ENCODE measurements at regions not wholly inside any gene's neighbourhood (a gene's known extent, or its start where the extent isn't known, plus 50 kb on each side); places are given as distances from the start of the nearest gene placed in this dataset.

- H3K27me3 ChIP-seq (ENCODE audit: control insufficient read depth, insufficient read depth, low read length), result no peaks in the 10 kb centered on the region
- H3K27ac ChIP-seq (ENCODE audit: low read length), result no peak overlapping the region
- 60% methylated on average over 1 of the region's 5 CpGs for WGBS (ENCODE audit: insufficient coverage)
- H3K9me3 ChIP-seq (replicated peaks; ENCODE audit: control insufficient read depth, low read depth, low read length), result no peaks in the 10 kb centered on the region
- H3K36me3 ChIP-seq (ENCODE audit: control insufficient read depth, insufficient read depth, low read length), result no peaks in the 10 kb centered on the region
- no peak for DNase-seq
- H3K4me1 ChIP-seq (ENCODE audit: control insufficient read depth, insufficient read depth, low read length), result no peaks in the 10 kb centered on the region
- H3K4me3 ChIP-seq (ENCODE audit: low read length), result no peak overlapping the region
Measured at GRCh38 chr9:115923903-115924668, 229.5 kb upstream of the PAPPA start.

DNA sequence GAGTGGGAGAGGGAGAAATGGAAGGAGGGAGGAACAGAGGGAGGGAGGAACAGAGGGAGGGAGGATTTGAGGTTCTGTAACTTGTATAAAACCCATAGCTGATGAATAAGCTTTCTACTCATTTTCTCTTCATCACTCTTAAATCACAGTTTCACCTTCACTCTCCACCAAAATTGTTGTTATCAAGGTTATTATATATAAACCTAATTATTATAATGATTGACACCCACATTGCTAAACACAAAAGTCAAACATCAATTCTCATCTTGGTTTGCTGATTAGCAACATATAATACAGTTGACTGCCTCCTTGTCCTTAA is 229.0 kb upstream of the PAPPA start:
- Histone ChIP-seq H3K9me3 (replicated peaks; ENCODE audit: control insufficient read depth, low read depth, low read length) (no peaks in the 10 kb centered on the region), H3K4me3 (ENCODE audit: low read length) (no peak overlapping the region), H3K27me3 (ENCODE audit: control insufficient read depth, insufficient read depth, low read length) (no peaks in the 10 kb centered on the region), H3K36me3 (ENCODE audit: control insufficient read depth, insufficient read depth, low read length) (no peaks in the 10 kb centered on the region), H3K27ac (ENCODE audit: low read length) (no peak overlapping the region), H3K4me1 (ENCODE audit: control insufficient read depth, insufficient read depth, low read length) (no peaks in the 10 kb centered on the region)
- DNase-seq, result no peak

DNA sequence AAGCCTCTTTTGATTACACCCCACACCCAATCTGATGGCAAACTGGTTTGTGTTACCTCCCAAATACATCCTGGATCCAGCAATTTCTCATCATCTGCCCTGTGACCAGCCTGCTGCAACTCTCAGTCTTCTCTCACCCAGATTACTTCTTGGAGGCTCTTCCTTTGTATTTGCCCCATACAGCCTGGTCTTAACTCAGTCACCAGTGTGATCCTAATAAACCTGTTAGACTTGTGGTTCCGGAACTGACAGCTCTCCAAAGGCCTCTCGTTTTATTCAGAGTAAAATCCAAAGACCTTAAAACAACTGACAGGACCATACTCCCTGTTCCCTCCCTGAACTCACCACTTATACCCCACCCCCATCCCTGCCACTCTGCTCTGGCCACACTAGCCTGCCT is 228.2 kb upstream of the PAPPA start:
- no peaks in the 10 kb centered on the region for H3K4me1 ChIP-seq (ENCODE audit: control insufficient read depth, insufficient read depth, low read length)
- 89% methylated on average over 2 of the region's 2 CpGs for WGBS (ENCODE audit: insufficient coverage)
- no peaks in the 10 kb centered on the region for H3K27me3 ChIP-seq (ENCODE audit: control insufficient read depth, insufficient read depth, low read length)
- DNase-seq, result no peak
- H3K4me3 ChIP-seq (ENCODE audit: low read length), result no peak overlapping the region
- no peaks in the 10 kb centered on the region for H3K36me3 ChIP-seq (ENCODE audit: control insufficient read depth, insufficient read depth, low read length)
- no peak overlapping the region for H3K27ac ChIP-seq (ENCODE audit: low read length)
- no peaks in the 10 kb centered on the region for H3K9me3 ChIP-seq (replicated peaks; ENCODE audit: control insufficient read depth, low read depth, low read length)

DNA sequence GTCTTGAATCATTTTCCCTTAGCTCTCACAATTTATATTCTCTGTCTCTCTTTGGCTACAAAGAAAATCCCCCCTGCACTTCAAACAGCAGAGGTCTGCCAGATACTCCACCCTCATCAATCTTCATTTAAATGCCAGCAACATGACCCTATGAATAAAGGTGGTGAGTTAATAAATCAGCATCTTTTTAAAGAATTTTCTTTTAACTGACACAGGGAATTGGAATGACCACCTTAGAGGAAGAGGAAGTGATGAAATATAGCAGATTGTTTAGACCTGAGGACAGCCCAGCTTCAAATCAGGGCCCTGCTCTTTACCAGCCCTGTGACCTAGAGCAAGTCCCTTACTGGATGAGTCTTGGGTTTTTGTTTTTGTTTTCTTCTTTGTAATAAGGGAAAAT is 223.1 kb upstream of the PAPPA start:
- Histone ChIP-seq H3K9me3 (replicated peaks; ENCODE audit: control insufficient read depth, low read depth, low read length) (no peaks in the 10 kb centered on the region), H3K27ac (ENCODE audit: low read length) (no peak overlapping the region), H3K4me3 (ENCODE audit: low read length) (no peak overlapping the region), H3K4me1 (ENCODE audit: control insufficient read depth, insufficient read depth, low read length) (no peaks in the 10 kb centered on the region), H3K27me3 (ENCODE audit: control insufficient read depth, insufficient read depth, low read length) (no peaks in the 10 kb centered on the region), H3K36me3 (ENCODE audit: control insufficient read depth, insufficient read depth, low read length) (no peaks in the 10 kb centered on the region)
- no peak for DNase-seq

- H3K27me3 ChIP-seq (ENCODE audit: control insufficient read depth, insufficient read depth, low read length), result no peaks in the 10 kb centered on the region
- DNase-seq, result no peak
- H3K4me3 ChIP-seq (ENCODE audit: low read length), result no peak overlapping the region
- no peak overlapping the region for H3K27ac ChIP-seq (ENCODE audit: low read length)
- no peaks in the 10 kb centered on the region for H3K9me3 ChIP-seq (replicated peaks; ENCODE audit: control insufficient read depth, low read depth, low read length)
- 43% methylated on average over 1 of the region's 1 CpG for WGBS (ENCODE audit: insufficient coverage)
- no peaks in the 10 kb centered on the region for H3K4me1 ChIP-seq (ENCODE audit: control insufficient read depth, insufficient read depth, low read length)
- H3K36me3 ChIP-seq (ENCODE audit: control insufficient read depth, insufficient read depth, low read length), result no peaks in the 10 kb centered on the region
Measured at GRCh38 chr9:115938479-115938878, 215.1 kb upstream of the PAPPA start.

DNA sequence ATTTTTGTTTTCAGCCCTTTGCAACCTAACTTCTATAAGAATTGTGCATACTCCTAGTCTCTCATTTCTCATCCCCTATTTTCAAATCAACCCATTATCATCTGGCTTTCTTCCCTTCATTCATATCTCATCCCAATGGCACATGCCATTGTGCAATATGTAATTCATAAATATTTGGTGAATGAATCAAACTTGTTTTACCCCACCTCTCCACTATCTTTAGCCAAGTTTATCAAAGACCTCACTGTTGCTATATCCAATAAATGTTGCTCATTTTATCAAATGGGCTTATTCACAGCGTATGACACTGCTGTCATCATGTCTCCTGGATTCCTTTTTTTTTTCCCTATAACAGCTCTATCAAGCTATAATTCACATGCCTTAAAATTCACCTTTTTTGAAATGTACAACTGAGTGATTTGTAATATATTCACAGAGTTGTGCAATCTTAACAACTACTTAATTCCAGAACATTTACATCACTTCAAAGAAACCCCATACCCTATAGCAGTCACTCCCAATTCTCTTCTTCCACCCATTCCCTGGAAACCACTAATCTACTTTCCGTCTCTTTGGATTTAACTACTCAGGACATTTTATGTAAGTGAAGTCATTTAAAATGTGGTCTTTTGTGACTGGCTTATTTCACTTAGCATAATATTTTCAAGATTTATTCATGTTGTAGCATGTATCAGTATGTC is 214.4 kb upstream of the PAPPA start:
- Histone ChIP-seq H3K4me1 (ENCODE audit: control insufficient read depth, insufficient read depth, low read length) (peaks cover 2% of the 10 kb centered on the region), H3K36me3 (ENCODE audit: control insufficient read depth, insufficient read depth, low read length) (no peaks in the 10 kb centered on the region), H3K9me3 (replicated peaks; ENCODE audit: control insufficient read depth, low read depth, low read length) (no peaks in the 10 kb centered on the region), H3K27me3 (ENCODE audit: control insufficient read depth, insufficient read depth, low read length) (no peaks in the 10 kb centered on the region), H3K4me3 (ENCODE audit: low read length) (no peak overlapping the region), H3K27ac (ENCODE audit: low read length) (no peak overlapping the region)
- WGBS (ENCODE audit: insufficient coverage), result 80% methylated on average over 1 of the region's 2 CpGs
- no peak for DNase-seq

DNA sequence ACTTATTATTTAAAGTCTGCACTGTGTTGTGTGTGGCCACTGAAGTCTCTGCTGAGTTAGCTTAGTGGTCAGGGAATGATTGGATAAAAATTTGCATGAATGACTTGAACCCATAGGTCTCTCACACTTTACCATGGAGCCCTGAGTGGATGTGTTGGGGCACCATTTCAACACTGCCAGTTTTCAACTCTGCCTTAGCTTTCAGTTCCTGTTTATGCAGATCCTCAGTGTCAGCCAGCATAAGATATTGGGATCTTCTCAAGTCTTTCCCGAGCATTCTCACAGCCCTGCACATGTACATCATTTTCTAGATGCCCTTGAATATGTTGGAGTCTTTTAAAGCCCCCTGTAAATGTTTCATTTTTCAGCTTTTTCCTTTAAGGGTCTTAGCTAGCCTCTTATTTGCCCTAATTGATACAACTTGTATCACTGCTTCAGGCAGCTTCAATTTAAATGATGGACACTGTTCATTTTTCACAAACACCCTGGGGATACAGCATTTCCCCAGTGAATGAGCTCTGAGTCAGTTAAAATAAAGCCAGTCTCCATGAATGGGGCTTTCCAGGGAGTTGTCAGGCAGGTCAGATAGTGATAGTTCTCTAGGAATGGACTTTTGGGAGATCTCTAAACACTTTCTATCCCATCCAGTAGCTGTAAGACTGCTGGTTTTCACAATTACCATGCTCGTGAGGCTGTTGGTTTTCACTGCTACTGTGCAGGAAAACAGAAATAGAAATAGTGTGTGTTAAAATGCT is 211.9 kb upstream of the PAPPA start:
- Histone ChIP-seq H3K27me3 (ENCODE audit: control insufficient read depth, insufficient read depth, low read length) (no peaks in the 10 kb centered on the region), H3K9me3 (replicated peaks; ENCODE audit: control insufficient read depth, low read depth, low read length) (no peaks in the 10 kb centered on the region), H3K27ac (ENCODE audit: low read length) (no peak overlapping the region), H3K36me3 (ENCODE audit: control insufficient read depth, insufficient read depth, low read length) (no peaks in the 10 kb centered on the region), H3K4me1 (ENCODE audit: control insufficient read depth, insufficient read depth, low read length) (peaks cover 10% of the 10 kb centered on the region), H3K4me3 (ENCODE audit: low read length) (no peak overlapping the region)
- DNase-seq, result no peak
- no CpG with 5 or more reads among the region's 2 CpGs for WGBS (ENCODE audit: insufficient coverage)

- Histone ChIP-seq H3K36me3 (ENCODE audit: control insufficient read depth, insufficient read depth, low read length) (no peaks in the 10 kb centered on the region), H3K27me3 (ENCODE audit: control insufficient read depth, insufficient read depth, low read length) (no peaks in the 10 kb centered on the region), H3K9me3 (replicated peaks; ENCODE audit: control insufficient read depth, low read depth, low read length) (no peaks in the 10 kb centered on the region), H3K4me3 (ENCODE audit: low read length) (no peak overlapping the region), H3K27ac (ENCODE audit: low read length) (no peak overlapping the region), H3K4me1 (ENCODE audit: control insufficient read depth, insufficient read depth, low read length) (peaks cover 10% of the 10 kb centered on the region)
- no peak for DNase-seq
Measured at GRCh38 chr9:115943431-115944165, 210.0 kb upstream of the PAPPA start.

GRCh38 chr9:115944166-115944948 is 209.2 kb upstream of the PAPPA start:
- peak overlapping the region; percentile 60 for H3K27ac ChIP-seq (ENCODE audit: low read length)
- H3K4me1 ChIP-seq (ENCODE audit: control insufficient read depth, insufficient read depth, low read length), result peaks cover 10% of the 10 kb centered on the region
- peak; percentile 85 for DNase-seq
- no peaks in the 10 kb centered on the region for H3K9me3 ChIP-seq (replicated peaks; ENCODE audit: control insufficient read depth, low read depth, low read length)
- no peak overlapping the region for H3K4me3 ChIP-seq (ENCODE audit: low read length)
- WGBS (ENCODE audit: insufficient coverage), result 33% methylated on average over 6 of the region's 10 CpGs
- no peaks in the 10 kb centered on the region for H3K36me3 ChIP-seq (ENCODE audit: control insufficient read depth, insufficient read depth, low read length)
- no peaks in the 10 kb centered on the region for H3K27me3 ChIP-seq (ENCODE audit: control insufficient read depth, insufficient read depth, low read length)

All from muscle of leg (tissue), 3 donors.